Spleen (tissue), 11 donors: ENCODE measurements at regions not wholly inside any gene's neighbourhood (a gene's known extent, or its start where the extent isn't known, plus 50 kb on each side); places are given as distances from the start of the nearest gene placed in this dataset.

Experiments used
- DNase-seq: peaks from one replicate; pipeline ENCODE4 v3.0.0-alpha.2; 2020
- H3K27ac ChIP-seq, 8 donors: fragments of 200-600 bp; sonication (generic) in 7 of 8; 1 replicate in 4 of 8; 2 replicates in 4 of 8; pipeline versions ENCODE4 v1.5.0 to v1.8.0; 2016 to 2021; ENCODE audit warnings: inconsistent platforms in 4 of 8, mild to moderate bottlenecking in 4 of 8, moderate library complexity in 1 of 8
- H3K27me3 ChIP-seq, 7 donors: fragments of 200-600 bp; sonication (generic) in 6 of 7; replicated peaks in 1 of 7; 1 replicate in 4 of 7; 2 replicates in 3 of 7; pipeline versions ENCODE4 v1.5.0 to v1.8.0; 2016 to 2021; ENCODE audit warnings: inconsistent platforms in 3 of 7, mild to moderate bottlenecking in 1 of 7
- H3K36me3 ChIP-seq, 6 donors: fragments of 200-600 bp; sonication (generic) in 5 of 6; 1 replicate in 4 of 6; 2 replicates in 2 of 6; pipeline versions ENCODE4 v1.5.0 to v1.8.0; 2016 to 2021; ENCODE audit warnings: inconsistent platforms in 2 of 6
- H3K4me1 ChIP-seq, 6 donors: fragments of 200-600 bp; sonication (generic) in 5 of 6; 1 replicate in 3 of 6; 2 replicates in 3 of 6; pipeline versions ENCODE4 v1.5.0 to v1.8.0; 2016 to 2021; ENCODE audit warnings: inconsistent platforms in 3 of 6
- H3K4me3 ChIP-seq, 8 donors: fragments of 200-600 bp; sonication (generic) in 7 of 8; 1 replicate in 4 of 8; 2 replicates in 4 of 8; pipeline versions ENCODE4 v1.5.0 to v1.8.0; 2016 to 2021; ENCODE audit warnings: inconsistent platforms in 4 of 8, mild to moderate bottlenecking in 4 of 8, moderate library complexity in 2 of 8
- H3K9me3 ChIP-seq, 8 donors: fragments of 200-600 bp; sonication (generic) in 7 of 8; 1 replicate in 4 of 8; 2 replicates in 4 of 8; pipeline versions ENCODE4 v1.5.0 to v1.8.0; 2016 to 2021; ENCODE audit warnings: inconsistent platforms in 4 of 8
- POLR2A ChIP-seq, 3 donors: fragments of 450-650 bp; IDR thresholded peaks; one replicate each; pipeline ENCODE4 v1.5.1; 2017; ENCODE audit warnings: antibody characterized with exemption in 3 of 3, mild to moderate bottlenecking in 1 of 3
- POLR2AphosphoS5 ChIP-seq, 3 donors: sonication (generic); formaldehyde crosslinking; IDR thresholded peaks; one replicate each; pipeline ENCODE4 v1.5.1; 2017; ENCODE audit warnings: antibody characterized with exemption in 3 of 3
- WGBS, 5 donors: extraction: QIAGEN DNeasy Blood & Tissue Kit in 3 of 5; methylation state at CpG; one replicate each; pipeline versions ENCODE4 v1.1.5 to v1.1.7; 2013 to 2018; 5-methylcytosine and 5-hydroxymethylcytosine counted together
- intact Hi-C: fragments of 100-400 bp; cut with DNase I; formaldehyde crosslinking; loops from one replicate; pipeline ENCODE4 v1.15.0; 2023; ENCODE audit warnings: low total_unique reads
- TF ChIP-seq, protein P1 (sequence below), 11 experiments: fragments of 200-600 bp in 7 of 11; fragments of 450-650 bp in 4 of 11; sonication (generic) in 4 of 11; IDR thresholded peaks in 8 of 11; conservative IDR thresholded peaks in 3 of 11; 1 replicate in 7 of 11; 2 replicates in 4 of 11; pipeline versions ENCODE4 v1.4.0 to v1.8.0; 2016 to 2021; ENCODE audit warnings: antibody characterized with exemption in 11 of 11, inconsistent platforms in 4 of 11, mild to moderate bottlenecking in 1 of 11
- donor health status: healthy with polysubstance abuse.
- donor health status: DM: no; HTN: no; CAD: no; lungs with moderate emphysema.
- donor health status: DM: no; HTN: no; CAD: no.
- donor health status: Bipolar disorder and iron deficiency.
- donor health status: healthy.
- donor health status: DM: no; HTN: no; CAD: no.
- donor health status: DM: yes; HTN: yes; CAD: no.

DNA sequence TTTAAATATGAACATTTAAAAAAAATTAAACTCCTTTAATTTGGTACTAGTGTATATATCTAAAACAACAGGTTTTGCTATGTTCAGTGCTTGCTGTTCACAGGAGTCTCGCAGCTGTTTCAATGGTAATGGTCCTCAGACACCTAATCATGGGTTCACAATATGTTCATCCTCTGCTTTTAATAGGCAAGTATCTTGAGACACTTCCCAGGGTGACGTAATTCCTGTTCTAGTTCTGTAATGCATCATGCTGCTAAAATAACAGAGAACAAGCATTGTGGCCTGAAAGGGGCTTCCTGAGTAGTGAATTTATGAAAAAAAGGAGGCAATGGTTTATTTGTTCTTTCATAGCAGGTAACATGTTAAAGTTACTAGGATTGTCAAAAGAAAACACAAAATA, 625.2 kb upstream of the GBE1 start:
- Histone ChIP-seq H3K27ac (no peak overlapping the region), H3K4me1 (no peaks in the 10 kb centered on the region), H3K36me3 (no peaks in the 10 kb centered on the region), H3K9me3 (peaks cover 0 to 4% (median 0%) of the 10 kb centered on the region in 8 donors), H3K27me3 (no peaks in the 10 kb centered on the region), H3K4me3 (no peak overlapping the region)
- intact Hi-C loops = no loop called here
- TF ChIP-seq POLR2A (IDR thresholded peaks at IDR 0.05) (no peak), POLR2AphosphoS5 (IDR thresholded peaks at IDR 0.05) (no peak)
- TF ChIP-seq, protein P1, sequence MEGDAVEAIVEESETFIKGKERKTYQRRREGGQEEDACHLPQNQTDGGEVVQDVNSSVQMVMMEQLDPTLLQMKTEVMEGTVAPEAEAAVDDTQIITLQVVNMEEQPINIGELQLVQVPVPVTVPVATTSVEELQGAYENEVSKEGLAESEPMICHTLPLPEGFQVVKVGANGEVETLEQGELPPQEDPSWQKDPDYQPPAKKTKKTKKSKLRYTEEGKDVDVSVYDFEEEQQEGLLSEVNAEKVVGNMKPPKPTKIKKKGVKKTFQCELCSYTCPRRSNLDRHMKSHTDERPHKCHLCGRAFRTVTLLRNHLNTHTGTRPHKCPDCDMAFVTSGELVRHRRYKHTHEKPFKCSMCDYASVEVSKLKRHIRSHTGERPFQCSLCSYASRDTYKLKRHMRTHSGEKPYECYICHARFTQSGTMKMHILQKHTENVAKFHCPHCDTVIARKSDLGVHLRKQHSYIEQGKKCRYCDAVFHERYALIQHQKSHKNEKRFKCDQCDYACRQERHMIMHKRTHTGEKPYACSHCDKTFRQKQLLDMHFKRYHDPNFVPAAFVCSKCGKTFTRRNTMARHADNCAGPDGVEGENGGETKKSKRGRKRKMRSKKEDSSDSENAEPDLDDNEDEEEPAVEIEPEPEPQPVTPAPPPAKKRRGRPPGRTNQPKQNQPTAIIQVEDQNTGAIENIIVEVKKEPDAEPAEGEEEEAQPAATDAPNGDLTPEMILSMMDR (IDR thresholded peaks at IDR 0.05 in 8 of 11, conservative IDR thresholded peaks at IDR 0.05 in 3 of 11) = no peak
- 49 to 77% (median 52%) methylated on average over 2 of the region's 2 CpGs for WGBS, 5 donors
- no peak for DNase-seq

DNA sequence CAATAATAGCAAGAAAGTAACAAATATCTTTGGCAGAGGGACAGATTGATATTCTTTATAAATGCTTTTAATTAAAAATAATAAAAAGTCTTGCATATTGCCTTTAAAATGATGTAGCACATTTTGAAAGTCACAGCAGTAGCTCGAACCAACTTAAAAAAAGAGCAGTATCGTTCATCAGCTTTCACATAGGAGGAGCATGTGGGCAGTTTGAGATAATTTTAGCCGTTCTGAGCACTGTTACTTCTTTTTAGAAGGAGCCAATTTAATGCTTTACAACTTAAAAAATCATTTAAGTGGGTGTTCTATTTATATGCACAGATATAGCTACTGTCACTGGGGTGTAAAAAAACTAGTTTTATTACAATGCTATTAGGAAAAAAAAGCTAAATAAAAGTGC, 622.7 kb upstream of the GBE1 start:
- no peaks in the 10 kb centered on the region for H3K27me3 ChIP-seq
- WGBS, 5 donors = 61 to 76% (median 64%) methylated on average over 3 of the region's 3 CpGs
- H3K4me1 ChIP-seq = no peaks in the 10 kb centered on the region
- H3K4me3 ChIP-seq = no peak overlapping the region
- no peak for DNase-seq
- TF ChIP-seq POLR2AphosphoS5 (IDR thresholded peaks at IDR 0.05) (no peak), POLR2A (IDR thresholded peaks at IDR 0.05) (no peak)
- TF ChIP-seq, protein P1 (IDR thresholded peaks at IDR 0.05 in 8 of 11, conservative IDR thresholded peaks at IDR 0.05 in 3 of 11) = no peak
- H3K36me3 ChIP-seq = no peaks in the 10 kb centered on the region
- no peak overlapping the region for H3K27ac ChIP-seq
- intact Hi-C loops = no loop called here
- H3K9me3 ChIP-seq = peaks cover 0 to 9% (median 0%) of the 10 kb centered on the region in 8 donors

DNA sequence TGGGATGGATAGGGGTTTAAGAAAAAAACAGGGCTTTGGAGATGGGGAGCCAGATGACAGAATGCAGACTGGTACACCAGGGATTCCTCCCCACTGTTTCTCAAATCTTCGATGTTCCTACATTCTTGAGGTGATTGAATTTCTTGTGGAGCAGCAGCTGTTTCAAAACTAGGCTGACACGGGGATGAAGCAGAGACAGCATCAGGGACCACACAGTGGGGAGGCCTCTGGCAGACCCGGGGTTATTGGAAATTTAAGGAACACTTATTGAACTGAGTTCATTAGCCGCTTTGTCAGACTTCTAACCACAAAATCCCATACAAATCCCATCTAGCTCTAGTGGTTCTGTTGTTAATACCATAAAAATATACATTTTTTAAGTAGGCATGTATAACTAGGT, 621.4 kb upstream of the GBE1 start:
- WGBS, 5 donors = 73 to 87% (median 81%) methylated on average over 4 of the region's 4 CpGs
- peaks cover 0 to 20% (median 7%) of the 10 kb centered on the region in 8 donors for H3K9me3 ChIP-seq
- H3K27me3 ChIP-seq = no peaks in the 10 kb centered on the region
- H3K4me3 ChIP-seq = no peak overlapping the region
- no peaks in the 10 kb centered on the region for H3K4me1 ChIP-seq
- intact Hi-C loops = no loop called here
- no peak for DNase-seq
- TF ChIP-seq, protein P1 (IDR thresholded peaks at IDR 0.05 in 8 of 11, conservative IDR thresholded peaks at IDR 0.05 in 3 of 11) = no peak
- TF ChIP-seq POLR2A (IDR thresholded peaks at IDR 0.05) (no peak), POLR2AphosphoS5 (IDR thresholded peaks at IDR 0.05) (no peak)
- no peak overlapping the region for H3K27ac ChIP-seq
- H3K36me3 ChIP-seq = no peaks in the 10 kb centered on the region

- TF ChIP-seq, protein P1 (IDR thresholded peaks at IDR 0.05 in 8 of 11, conservative IDR thresholded peaks at IDR 0.05 in 3 of 11) = no peak
- TF ChIP-seq POLR2A (IDR thresholded peaks at IDR 0.05) = no peak
Measured at GRCh38 chr3:82378392-82378791, 616.9 kb upstream of the GBE1 start.

More at GRCh38 chr3:82378392-82378791, 616.9 kb upstream of the GBE1 start:
- DNase-seq = no peak
- Histone ChIP-seq H3K9me3 (peaks cover 0 to 59% (median 37%) of the 10 kb centered on the region in 8 donors), H3K27ac (no peak overlapping the region), H3K4me3 (no peak overlapping the region), H3K4me1 (no peaks in the 10 kb centered on the region), H3K27me3 (no peaks in the 10 kb centered on the region), H3K36me3 (no peaks in the 10 kb centered on the region)
- WGBS, 5 donors = 78 to 84% (median 82%) methylated on average over 2 of the region's 2 CpGs
- intact Hi-C loops = no loop called here
